Right lung (tissue), 2 donors: ENCODE measurements at regions not wholly inside any gene's neighbourhood (a gene's known extent, or its start where the extent isn't known, plus 50 kb on each side); places are given as distances from the start of the nearest gene placed in this dataset.

ENCODE experiments used
- DNase-seq, 2 donors: peaks; one replicate each; pipeline ENCODE4 v3.0.0-alpha.2; 2013

- DNase-seq, result no peak
Observed at GRCh38 chr11:13104619-13105236, 95.6 kb downstream of the RASSF10 start.

- DNase-seq, result no peak
Observed at GRCh38 chr11:13105237-13105844, 96.2 kb downstream of the RASSF10 start.

- DNase-seq, result no peak
Observed at GRCh38 chr11:13107544-13108044, 98.5 kb downstream of the RASSF10 start.

- no peak for DNase-seq
Observed at GRCh38 chr11:13108416-13108815, 99.3 kb downstream of the RASSF10 start.

DNA sequence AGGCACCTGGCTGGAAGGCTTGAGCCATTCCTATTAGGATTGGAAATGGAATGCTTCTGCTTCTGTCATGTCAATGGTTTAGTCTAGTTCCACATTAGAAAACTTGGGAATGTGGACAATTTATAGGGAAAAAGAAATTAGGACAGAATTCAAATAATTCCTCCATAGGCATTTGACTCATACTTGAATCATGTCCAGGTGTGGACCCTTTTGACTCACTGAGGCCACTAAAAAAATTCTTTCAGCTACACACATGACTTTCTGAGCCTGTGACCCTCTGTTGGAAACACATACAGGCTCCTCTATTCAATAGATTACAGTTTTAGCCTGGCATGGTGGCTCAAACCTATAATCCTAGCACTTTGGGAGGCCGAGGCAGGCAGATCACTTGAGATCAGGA, 100.5 kb downstream of the RASSF10 start:
- DNase-seq, result no peak

- no peak for DNase-seq
Observed at GRCh38 chr11:13110145-13110544, 101.0 kb downstream of the RASSF10 start.

DNA sequence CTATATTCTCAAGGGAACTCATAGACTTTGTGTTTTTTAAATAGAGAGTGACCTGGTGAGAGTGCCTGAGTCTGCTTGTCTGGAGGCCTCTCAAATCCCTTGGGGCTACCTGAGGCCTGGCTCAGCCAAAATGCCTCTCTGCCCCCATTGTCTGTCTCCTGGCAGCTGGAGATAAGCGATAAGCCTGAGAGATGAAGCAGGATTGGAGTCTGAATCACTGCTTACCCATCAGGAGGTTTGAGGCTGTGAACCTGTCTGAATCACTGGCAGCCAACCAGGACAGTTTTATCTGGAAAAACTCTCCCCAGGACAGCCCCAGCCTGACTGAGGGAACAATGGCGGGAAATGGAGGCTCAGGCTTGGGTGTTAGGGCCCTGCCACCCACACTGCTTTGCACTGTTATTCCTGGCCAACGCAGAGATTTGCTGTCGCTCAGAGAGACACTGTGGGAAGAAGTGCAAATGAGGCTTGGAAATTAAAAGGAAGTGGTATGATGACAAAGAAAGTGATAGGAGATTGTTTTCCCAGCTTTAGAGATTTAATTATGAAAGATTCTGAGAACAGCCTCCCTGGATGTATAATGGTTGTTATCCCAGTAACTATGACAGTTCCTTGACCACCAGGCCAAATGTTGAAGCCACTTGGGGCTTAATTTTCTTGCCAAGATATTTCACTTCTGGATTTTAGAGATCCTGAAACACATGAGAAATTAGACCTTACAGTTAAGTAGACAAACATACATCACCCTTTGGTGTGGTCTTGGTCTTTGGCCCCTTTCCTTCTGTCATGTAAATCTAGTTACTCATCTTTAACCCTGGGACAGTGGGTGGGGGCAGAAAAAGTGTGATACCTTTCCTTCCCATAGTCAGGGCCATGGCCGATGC, 102.1 kb downstream of the RASSF10 start:
- no peak for DNase-seq

GRCh38 chr11:13111813-13112130, 102.7 kb downstream of the RASSF10 start:
- no peak for DNase-seq

DNA sequence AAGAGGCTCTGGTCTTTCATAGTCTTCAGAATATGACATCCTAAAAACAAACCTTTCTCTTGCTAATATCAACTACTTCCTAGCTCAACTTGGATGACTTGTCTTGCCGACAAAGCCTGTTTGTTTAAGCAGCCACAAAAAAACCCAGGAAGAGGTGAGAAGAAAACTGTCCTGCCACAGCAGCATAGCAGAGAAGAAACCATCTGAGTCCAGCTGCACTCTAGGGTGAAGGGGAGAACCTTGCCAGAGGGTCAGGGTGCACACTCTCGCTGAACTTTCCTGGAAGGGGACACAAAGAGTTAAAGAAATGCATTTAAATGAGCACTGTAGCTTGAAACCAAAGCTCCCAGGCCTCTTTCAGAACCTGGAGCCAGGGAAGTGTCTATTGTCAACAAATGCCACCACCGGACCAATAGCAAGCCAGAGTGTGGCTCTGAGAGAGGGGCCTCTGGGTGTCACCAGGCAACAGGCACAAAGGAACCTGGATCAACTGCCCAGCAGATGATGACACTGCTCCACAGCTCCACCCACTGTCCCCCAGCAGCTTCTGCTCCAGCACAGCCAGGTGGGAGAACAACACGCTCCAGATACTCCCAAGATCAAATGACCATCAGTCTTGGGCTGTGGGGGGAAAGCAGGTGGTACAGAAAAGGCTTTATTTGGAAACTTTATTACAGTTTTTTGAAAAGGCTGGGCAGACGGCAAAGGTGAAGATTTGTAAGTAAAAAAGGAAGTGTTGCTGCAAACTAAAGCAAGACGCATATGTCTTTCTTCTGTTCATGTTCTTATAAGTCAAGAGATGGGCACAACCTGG, 105.7 kb downstream of the RASSF10 start:
- peak; percentile 39 to 47 for DNase-seq

GRCh38 chr11:13115380-13115675, 106.2 kb downstream of the RASSF10 start:
- DNase-seq, result no peak

DNA sequence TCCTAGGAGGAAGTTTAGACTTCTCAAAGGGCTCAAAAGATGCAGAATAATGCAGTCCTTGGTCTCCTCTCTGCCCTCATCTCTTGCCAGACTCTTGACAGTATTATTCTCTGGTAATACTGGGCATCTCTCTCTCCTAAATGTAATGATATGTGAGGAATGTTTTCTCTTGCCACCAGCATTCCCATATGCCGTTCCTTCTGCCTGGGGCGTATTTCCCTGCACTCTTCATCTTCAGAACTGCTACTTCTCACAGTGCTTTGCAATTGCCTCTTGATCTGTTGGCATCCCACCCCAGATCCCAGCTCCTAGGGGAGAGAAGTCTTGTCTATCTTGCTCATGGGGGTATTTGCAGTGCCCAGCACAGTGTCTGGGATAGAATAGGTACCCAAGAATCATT, 107.4 kb downstream of the RASSF10 start:
- DNase-seq, result no peak

- no peak for DNase-seq
Observed at GRCh38 chr11:13117344-13117743, 108.2 kb downstream of the RASSF10 start.

GRCh38 chr11:13118194-13118593, 109.1 kb downstream of the RASSF10 start:
- DNase-seq, result no peak

DNA sequence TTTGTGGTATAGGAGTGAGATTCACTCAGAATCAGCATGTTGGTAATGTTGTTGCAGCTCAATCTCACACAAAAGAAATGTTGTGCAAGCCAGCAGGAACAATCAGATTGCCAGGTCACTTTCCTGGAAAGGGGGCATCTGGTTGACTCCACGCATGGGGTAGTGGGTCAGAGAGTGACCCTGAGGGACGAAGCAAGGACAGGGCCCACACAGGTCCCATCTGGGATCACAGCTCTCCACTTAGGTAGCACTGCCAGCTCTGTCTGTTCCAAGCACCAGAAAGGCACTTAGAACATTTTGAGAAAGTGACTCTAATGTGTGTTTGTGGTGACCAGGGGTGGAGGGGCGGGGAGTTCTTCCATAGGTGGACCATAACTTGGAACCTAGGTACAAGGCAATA, 109.5 kb downstream of the RASSF10 start:
- DNase-seq, result no peak

DNA sequence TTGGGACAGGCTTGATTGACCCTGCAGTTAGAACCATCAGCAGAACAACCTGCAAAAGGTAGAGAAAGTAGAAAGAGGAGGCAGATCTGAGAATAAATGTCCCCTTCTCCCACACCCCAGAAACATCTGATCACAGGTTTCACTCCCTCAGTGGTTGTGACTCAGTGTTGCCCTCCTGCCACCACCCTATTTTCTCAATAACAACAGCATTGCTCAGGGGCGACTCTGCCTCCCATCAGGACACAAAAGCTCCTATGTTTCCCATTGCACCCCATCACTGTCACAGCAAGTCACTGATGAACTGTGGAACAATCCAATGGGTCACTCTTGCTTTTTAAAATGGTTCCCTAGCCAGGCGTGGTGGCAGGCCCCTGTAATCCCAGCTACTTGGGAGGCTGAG, 110.2 kb downstream of the RASSF10 start:
- DNase-seq, result no peak

GRCh38 chr11:13119941-13120520, 110.9 kb downstream of the RASSF10 start:
- no peak for DNase-seq

- no peak for DNase-seq
Observed at GRCh38 chr11:13120691-13121090, 111.6 kb downstream of the RASSF10 start.

DNA sequence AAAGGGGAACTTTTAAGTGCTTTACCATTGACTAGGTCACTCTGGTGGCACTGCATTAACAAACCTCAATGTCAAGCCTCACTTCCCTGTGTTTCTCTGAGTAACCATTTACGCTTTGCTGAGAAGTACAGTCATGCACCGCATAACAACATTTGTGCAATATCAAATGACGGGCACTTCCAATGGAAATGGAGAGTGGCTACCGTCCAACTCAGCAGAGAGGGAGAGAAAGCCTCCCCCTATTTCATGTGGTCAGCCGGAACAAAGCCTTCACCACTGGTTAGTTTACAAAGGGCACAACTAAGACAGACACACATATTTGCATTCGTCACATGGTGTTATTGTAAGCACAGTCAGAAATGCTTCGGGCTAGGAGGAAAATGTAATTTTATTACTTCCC, 117.3 kb downstream of the RASSF10 start:
- DNase-seq, result peak; percentile 45 to 63

- DNase-seq, result no peak
Observed at GRCh38 chr11:13127161-13127560, 118.0 kb downstream of the RASSF10 start.

DNA sequence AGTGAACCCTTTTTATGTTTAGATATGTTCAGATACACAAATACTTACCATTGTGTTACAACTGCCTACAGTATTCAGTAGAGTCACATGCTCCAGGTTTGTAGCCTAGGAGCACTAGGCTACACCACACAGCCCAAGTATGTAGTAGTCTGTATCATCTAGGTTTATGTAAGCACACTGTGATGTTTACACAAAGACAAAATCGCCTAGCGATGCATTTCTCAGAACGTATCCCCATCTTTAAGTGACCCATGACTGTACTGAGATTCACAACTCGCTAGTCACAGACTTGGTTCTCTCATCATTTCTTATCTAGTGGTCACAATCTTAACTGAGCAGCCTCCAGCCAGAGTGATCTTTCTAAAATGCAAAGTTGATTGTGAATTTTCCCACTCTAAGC, 119.2 kb downstream of the RASSF10 start:
- DNase-seq, result no peak

DNA sequence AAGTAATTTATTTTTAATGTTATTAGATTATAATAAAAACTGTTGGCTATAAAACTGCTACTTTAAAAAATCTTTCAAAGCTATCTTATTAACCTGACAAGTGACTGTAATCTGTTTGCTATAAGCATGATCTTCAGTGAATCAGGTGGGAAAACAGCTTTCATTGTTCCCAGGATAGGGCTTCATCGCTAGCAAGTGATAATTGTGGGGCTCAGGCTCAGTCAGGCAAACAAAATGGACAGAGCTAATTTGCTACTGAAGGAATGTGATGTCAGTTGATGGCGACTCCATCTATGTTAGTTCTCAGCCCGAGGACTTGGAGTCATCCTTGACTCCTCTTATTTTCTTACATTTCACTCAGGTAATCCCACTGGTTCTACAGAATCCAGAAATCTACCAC, 125.0 kb downstream of the RASSF10 start:
- no peak for DNase-seq

- DNase-seq, result no peak
Observed at GRCh38 chr11:13134886-13135285, 125.8 kb downstream of the RASSF10 start.
